ENCODE measurements at regions not wholly inside any gene's neighbourhood (a gene's known extent, or its start where the extent isn't known, plus 50 kb on each side); places are given as distances from the start of the nearest gene placed in this dataset.

DNA sequence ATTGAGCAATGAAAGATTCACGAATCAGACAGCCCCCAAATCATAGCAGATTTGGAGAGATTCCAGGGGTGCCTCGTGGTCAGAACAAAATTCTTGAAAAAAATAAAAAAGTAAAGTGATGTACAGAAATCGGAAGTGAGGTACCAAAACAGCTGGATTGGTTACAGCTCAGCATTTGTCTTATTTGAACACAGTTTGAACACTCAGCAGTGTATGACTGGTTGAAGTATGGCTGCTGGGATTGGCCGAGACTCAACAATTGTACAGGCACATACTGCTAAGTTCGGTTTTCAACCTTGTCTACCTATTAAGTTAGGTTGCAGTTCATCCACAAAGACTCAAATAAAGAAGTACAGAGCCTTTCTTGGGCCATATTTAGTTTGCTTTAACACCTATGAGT is 865.4 kb upstream of the TMEM132C start:
- TF ChIP-seq, protein P1, sequence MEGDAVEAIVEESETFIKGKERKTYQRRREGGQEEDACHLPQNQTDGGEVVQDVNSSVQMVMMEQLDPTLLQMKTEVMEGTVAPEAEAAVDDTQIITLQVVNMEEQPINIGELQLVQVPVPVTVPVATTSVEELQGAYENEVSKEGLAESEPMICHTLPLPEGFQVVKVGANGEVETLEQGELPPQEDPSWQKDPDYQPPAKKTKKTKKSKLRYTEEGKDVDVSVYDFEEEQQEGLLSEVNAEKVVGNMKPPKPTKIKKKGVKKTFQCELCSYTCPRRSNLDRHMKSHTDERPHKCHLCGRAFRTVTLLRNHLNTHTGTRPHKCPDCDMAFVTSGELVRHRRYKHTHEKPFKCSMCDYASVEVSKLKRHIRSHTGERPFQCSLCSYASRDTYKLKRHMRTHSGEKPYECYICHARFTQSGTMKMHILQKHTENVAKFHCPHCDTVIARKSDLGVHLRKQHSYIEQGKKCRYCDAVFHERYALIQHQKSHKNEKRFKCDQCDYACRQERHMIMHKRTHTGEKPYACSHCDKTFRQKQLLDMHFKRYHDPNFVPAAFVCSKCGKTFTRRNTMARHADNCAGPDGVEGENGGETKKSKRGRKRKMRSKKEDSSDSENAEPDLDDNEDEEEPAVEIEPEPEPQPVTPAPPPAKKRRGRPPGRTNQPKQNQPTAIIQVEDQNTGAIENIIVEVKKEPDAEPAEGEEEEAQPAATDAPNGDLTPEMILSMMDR (IDR thresholded peaks at IDR 0.05; ENCODE audit: insufficient read depth, low read depth, low read length, missing control alignments): no peak
- H3K4me3 ChIP-seq (ENCODE audit: low read length): no peak overlapping the region
- no peak for DNase-seq (ENCODE audit: low read depth)

DNA sequence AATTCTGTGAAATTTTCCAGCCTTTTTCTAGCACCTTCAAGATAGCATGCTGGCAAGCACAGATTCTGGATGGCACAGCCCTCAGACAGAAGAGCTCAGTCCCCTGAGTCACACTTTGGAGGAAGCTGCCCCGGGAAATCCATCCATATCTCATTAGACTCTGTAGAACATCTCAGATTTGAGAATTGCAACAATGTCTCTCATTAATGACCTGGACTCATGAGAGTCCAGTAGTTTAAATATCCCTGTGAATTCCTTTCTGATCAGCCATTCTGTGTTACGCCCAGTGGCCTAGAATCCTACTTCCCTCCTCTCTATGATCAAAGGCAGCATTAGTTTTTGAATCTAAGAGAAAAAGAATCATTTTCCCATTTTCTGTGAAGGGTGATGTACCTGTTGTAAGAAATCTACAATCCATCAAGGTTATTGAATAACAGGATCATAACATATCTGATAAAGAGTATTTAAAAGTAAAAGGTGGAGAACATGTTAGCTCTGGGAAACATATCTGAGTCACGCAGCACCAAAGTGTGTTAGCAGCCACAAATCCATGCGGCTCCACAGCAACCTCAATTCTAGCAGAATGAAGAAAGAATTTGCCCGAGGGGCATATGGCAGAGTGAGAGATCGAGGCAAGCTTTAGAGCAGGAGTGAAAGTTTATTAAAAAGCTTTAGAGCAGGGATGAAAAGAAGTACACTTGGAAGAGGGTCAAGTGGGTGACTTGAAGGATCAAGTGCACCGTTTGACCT is 855.6 kb upstream of the TMEM132C start:
- TF ChIP-seq, protein P1 (IDR thresholded peaks at IDR 0.05; ENCODE audit: insufficient read depth, low read depth, low read length, missing control alignments): no peak
- DNase-seq (ENCODE audit: low read depth): no peak
- H3K4me3 ChIP-seq (ENCODE audit: low read length): no peak overlapping the region

DNA sequence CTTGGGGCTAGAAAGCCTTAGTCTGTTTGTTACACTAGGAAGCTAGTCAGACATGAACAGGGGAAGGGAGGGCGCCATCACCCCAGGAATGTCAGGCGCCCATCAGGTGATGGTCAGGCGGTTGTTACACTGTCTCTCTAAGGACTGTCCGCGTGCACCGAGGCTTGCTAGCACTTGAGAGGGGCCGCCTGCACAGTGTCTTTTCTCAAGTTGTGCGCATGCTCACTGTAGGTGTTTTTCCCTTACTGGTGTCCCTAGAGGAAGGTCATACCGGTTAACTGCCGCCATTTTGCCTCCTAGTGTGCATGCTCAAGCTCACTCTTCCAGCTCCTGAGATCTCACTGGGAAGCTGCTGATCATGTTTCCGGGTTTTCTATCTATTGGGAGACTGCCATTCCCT is 855.0 kb upstream of the TMEM132C start:
- TF ChIP-seq, protein P1 (IDR thresholded peaks at IDR 0.05; ENCODE audit: insufficient read depth, low read depth, low read length, missing control alignments): no peak
- H3K4me3 ChIP-seq (ENCODE audit: low read length): no peak overlapping the region
- no peak for DNase-seq (ENCODE audit: low read depth)

DNA sequence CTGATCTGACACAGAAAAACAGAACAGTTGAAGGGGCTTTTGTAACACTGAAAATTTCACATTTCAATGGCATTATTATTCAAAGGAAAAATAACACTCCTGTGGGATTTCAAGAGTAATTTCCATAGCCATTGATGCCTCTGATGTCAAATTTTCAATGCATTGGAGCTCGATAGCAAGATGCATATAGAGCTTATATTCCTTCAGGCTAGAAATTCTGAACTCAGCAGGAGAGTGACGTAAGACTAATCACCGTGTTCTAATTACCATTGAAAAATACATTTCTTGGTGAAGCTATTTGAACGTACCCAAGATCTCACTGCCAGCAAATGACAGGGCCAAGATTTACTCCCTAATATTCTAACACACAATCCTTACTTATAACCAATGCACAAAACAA is 854.1 kb upstream of the TMEM132C start:
- no peak for DNase-seq (ENCODE audit: low read depth)
- H3K4me3 ChIP-seq (ENCODE audit: low read length): no peak overlapping the region
- TF ChIP-seq, protein P1 (IDR thresholded peaks at IDR 0.05; ENCODE audit: insufficient read depth, low read depth, low read length, missing control alignments): no peak

DNA sequence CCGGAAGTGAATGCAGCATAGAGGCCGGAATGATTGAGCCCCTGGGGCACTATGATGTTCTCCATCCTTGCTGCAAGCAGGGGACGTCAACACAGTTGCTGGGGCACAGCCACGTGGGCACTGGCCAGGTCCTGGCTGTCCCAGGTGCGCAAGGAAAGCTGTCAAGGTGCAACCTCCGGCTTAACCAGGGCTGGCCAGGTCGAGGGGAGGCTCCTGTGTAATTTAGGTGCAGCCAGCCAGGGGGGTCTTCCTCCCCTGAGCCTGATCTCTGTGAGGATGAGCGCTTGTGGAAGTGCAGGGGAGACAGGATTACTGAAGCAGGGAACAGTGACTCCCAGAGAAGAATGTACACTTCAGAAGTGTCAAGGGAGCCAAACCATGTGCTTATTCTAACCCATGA is 852.8 kb upstream of the TMEM132C start:
- DNase-seq (ENCODE audit: low read depth): no peak
- TF ChIP-seq, protein P1 (IDR thresholded peaks at IDR 0.05; ENCODE audit: insufficient read depth, low read depth, low read length, missing control alignments): no peak
- H3K4me3 ChIP-seq (ENCODE audit: low read length): no peak overlapping the region

DNA sequence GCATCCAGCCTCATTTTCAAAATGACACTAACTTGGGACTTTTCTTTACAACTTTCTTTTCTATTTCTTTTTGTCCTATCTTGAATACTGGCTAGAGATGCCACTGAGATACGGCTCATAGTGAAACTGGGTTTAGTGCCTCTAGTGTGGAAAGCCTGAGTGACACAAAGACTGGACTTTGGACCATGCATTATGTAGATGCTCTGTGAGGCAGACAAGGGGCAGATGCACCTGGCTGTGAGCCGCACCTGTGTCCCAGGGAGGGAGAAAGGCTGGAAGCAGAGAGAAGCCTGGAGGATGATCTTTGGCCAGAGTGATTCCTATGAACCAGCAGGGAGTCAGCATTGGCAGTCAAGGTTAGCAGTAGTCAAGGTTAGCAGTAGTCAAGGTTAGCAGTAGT is 852.3 kb upstream of the TMEM132C start:
- DNase-seq (ENCODE audit: low read depth): no peak
- no peak overlapping the region for H3K4me3 ChIP-seq (ENCODE audit: low read length)
- TF ChIP-seq, protein P1 (IDR thresholded peaks at IDR 0.05; ENCODE audit: insufficient read depth, low read depth, low read length, missing control alignments): no peak

DNA sequence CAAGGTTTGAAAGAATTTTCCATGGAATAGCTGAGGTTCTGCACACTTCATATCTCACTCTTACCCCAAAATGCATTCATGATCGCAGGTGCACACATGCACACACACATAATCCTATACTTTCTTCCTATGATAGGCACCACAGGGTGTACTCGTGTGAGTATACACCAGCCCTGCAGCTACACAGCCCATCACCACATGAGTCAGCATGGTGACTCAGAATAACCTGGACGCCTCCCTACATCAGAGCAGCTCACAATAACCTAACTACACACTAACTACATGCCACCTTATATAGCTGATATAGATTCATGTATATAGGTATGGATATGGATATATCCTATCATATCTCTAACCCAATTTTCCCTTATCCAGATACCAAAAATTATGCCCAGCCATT is 850.2 kb upstream of the TMEM132C start:
- H3K4me3 ChIP-seq (ENCODE audit: low read length): no peak overlapping the region
- TF ChIP-seq, protein P1 (IDR thresholded peaks at IDR 0.05; ENCODE audit: insufficient read depth, low read depth, low read length, missing control alignments): no peak
- DNase-seq (ENCODE audit: low read depth): peak; percentile 52

All from epithelial cell of esophagus (primary cell).